HepG2 (cell line): ENCODE measurements at regions not wholly inside any gene's neighbourhood (a gene's known extent, or its start where the extent isn't known, plus 50 kb on each side); places are given as distances from the start of the nearest gene placed in this dataset.

Source experiments
- ATAC-seq: fragments of 200-7000 bp; cut with Tn5 transposase; 3 replicates; pipeline ENCODE4 v1.9.1; 2020; ENCODE audit warnings: mild to moderate bottlenecking, moderate library complexity
- BruUV-seq: library from RNA; stranded (reverse); fragments of 400-500 nt; replicated peaks from 2 replicates; lab custom pipeline; 2021; lab: Mats Ljungman, UMichigan
- CTCF ChIA-PET: fragments of 300-600 bp; formaldehyde crosslinking; extraction: SDS; loops from one replicate; lab custom pipeline; 2021; ENCODE audit warnings: low total read pairs, inconsistent platforms, low intra/inter-chr PET ratio; lab: Yijun Ruan, JAX
- POLR2A ChIA-PET: fragments of 350-600 bp; sonication (Branson Sonifier 250); formaldehyde crosslinking; loops from one replicate; lab custom pipeline; 2020; ENCODE audit warnings: antibody characterized with exemption, inconsistent platforms; lab: Yijun Ruan, JAX
- DNase-seq: peaks from one replicate; pipeline ENCODE4 v3.0.0-alpha.2; 2015; ENCODE audit warnings: low spot score
- FAIRE-seq: peaks from 3 replicates; lab custom pipeline; 2011; peaks lifted over from hg19 to GRCh38; lab: Jason Lieb, UNC
- H2AFZ ChIP-seq: one replicate; pipeline ENCODE4 v1.6.1; 2011; ENCODE audit warnings: low read length, inconsistent platforms
- H3K27ac ChIP-seq: fragments of 300-600 bp; 3 replicates; pipeline ENCODE4 v1.8.0; 2011; ENCODE audit warnings: mixed run types, mild to moderate bottlenecking, mixed read lengths, low read length, inconsistent platforms; ENCODE audit not compliant: insufficient read depth; ENCODE audit errors: extremely low read length
- H3K27me3 ChIP-seq, 2 experiments: fragments of 200-600 bp in 1 of 2; 2 replicates in 1 of 2; 3 replicates in 1 of 2; pipeline versions ENCODE4 v1.6.0 to v1.8.0; 2011; ENCODE audit warnings: low read length in 2 of 2, mild to moderate bottlenecking in 2 of 2, moderate library complexity in 2 of 2, inconsistent platforms in 1 of 2; ENCODE audit not compliant: insufficient read depth in 2 of 2, control insufficient read depth in 1 of 2
- H3K36me3 ChIP-seq, 2 experiments: fragments of 200-600 bp in 1 of 2; replicated peaks in 1 of 2; 2 replicates in 1 of 2; 3 replicates in 1 of 2; pipeline versions ENCODE4 v1.5.1 to v1.8.0; 2011; ENCODE audit warnings: low read length in 2 of 2, inconsistent platforms in 1 of 2; ENCODE audit not compliant: insufficient read depth in 2 of 2, control insufficient read depth in 1 of 2
- H3K4me1 ChIP-seq: 2 replicates; pipeline ENCODE4 v1.5.1; 2012; ENCODE audit warnings: low read length, inconsistent platforms; ENCODE audit not compliant: insufficient read depth
- H3K4me2 ChIP-seq: 2 replicates; pipeline ENCODE4 v1.6.0; 2011; ENCODE audit warnings: low read depth, low read length, inconsistent platforms
- H3K4me3 ChIP-seq, 3 experiments: fragments of 200-600 bp in 1 of 3; sonication (generic), shearing (Covaris generic) in 1 of 3; replicated peaks in 1 of 3; 2 replicates each; pipeline ENCODE4 v1.5.1; 2011 to 2016; ENCODE audit warnings: low read length in 3 of 3, inconsistent platforms in 2 of 3, low read depth in 2 of 3, mild to moderate bottlenecking in 2 of 3, control low read depth in 1 of 3, mixed read lengths in 1 of 3; ENCODE audit not compliant: insufficient read depth in 1 of 3
- H3K79me2 ChIP-seq: one replicate; pipeline ENCODE4 v1.6.1; 2011; ENCODE audit warnings: low read length, inconsistent platforms; ENCODE audit not compliant: insufficient read depth
- H3K9ac ChIP-seq: 2 replicates; pipeline ENCODE4 v1.6.0; 2011; ENCODE audit warnings: mild to moderate bottlenecking, low read depth, low read length, inconsistent platforms; ENCODE audit not compliant: insufficient read depth
- H3K9me3 ChIP-seq: 2 replicates; pipeline ENCODE4 v1.5.1; 2012; ENCODE audit warnings: mild to moderate bottlenecking, low read length
- H4K20me1 ChIP-seq: 2 replicates; pipeline ENCODE4 v1.6.0; 2011; ENCODE audit warnings: inconsistent platforms, mild to moderate bottlenecking, low read length, moderate library complexity; ENCODE audit not compliant: insufficient read depth
- HMGA1 ChIP-seq: sonication (generic); formaldehyde crosslinking; conservative IDR thresholded peaks from 2 replicates; pipeline ENCODE4 v1.4.0; 2020; ENCODE audit warnings: missing genetic modification reagents
- KLF6 ChIP-seq: IDR thresholded peaks from 2 replicates; pipeline ENCODE4 v1.8.0; 2016; ENCODE audit warnings: missing biosample characterization, missing genetic modification reagents
- NFKB2 ChIP-seq: sonication (generic); formaldehyde crosslinking; IDR thresholded peaks from 2 replicates; pipeline ENCODE4 v1.4.0; 2020; ENCODE audit warnings: missing genetic modification reagents, borderline replicate concordance
- POLR2A ChIP-seq, 2 experiments: IDR thresholded peaks; 2 replicates each; pipeline ENCODE4 v1.6.1; 2011; ENCODE audit warnings: low read depth in 2 of 2, low read length in 2 of 2, mild to moderate bottlenecking in 1 of 2, moderate library complexity in 1 of 2; ENCODE audit not compliant: insufficient read depth in 1 of 2
- RNF2 ChIP-seq: fragments of 450-650 bp; conservative IDR thresholded peaks from 2 replicates; pipeline ENCODE4 v1.6.1; 2016; ENCODE audit warnings: low read depth
- SIX1 ChIP-seq: sonication (generic); formaldehyde crosslinking; IDR thresholded peaks from 2 replicates; pipeline ENCODE4 v1.4.0; 2020; ENCODE audit warnings: missing genetic modification reagents, borderline replicate concordance
- SMAD3 ChIP-seq: sonication (generic); formaldehyde crosslinking; IDR thresholded peaks from 2 replicates; pipeline ENCODE4 v1.4.0; 2020; ENCODE audit warnings: missing genetic modification reagents
- SP2 ChIP-seq: sonication (generic); formaldehyde crosslinking; IDR thresholded peaks from 2 replicates; pipeline ENCODE4 v1.5.1; 2020; ENCODE audit warnings: mild to moderate bottlenecking, missing genetic modification reagents
- TBX2 ChIP-seq: sonication (generic); formaldehyde crosslinking; IDR thresholded peaks from 2 replicates; pipeline ENCODE4 v1.5.0; 2020; ENCODE audit warnings: missing genetic modification reagents, mild to moderate bottlenecking, borderline replicate concordance
- ZBTB40 ChIP-seq, 2 experiments: fragments of 450-650 bp in 1 of 2; sonication (generic) in 1 of 2; formaldehyde crosslinking in 1 of 2; IDR thresholded peaks; 2 replicates each; pipeline versions ENCODE4 v1.6.1 to v1.8.0; 2016 to 2022; ENCODE audit warnings: antibody characterized with exemption in 1 of 2, mild to moderate bottlenecking in 1 of 2, missing genetic modification reagents in 1 of 2
- ZNF33A ChIP-seq: sonication (generic); formaldehyde crosslinking; IDR thresholded peaks from 2 replicates; pipeline ENCODE4 v1.5.1; 2020; ENCODE audit warnings: missing genetic modification reagents, mild to moderate bottlenecking, moderate library complexity, borderline replicate concordance
- ZNF605 ChIP-seq: sonication (generic); formaldehyde crosslinking; IDR thresholded peaks from 2 replicates; pipeline ENCODE4 v1.8.0; 2022; ENCODE audit warnings: mild to moderate bottlenecking, missing genetic modification reagents
- ZSCAN22 ChIP-seq: sonication (generic); formaldehyde crosslinking; IDR thresholded peaks from 2 replicates; pipeline ENCODE4 v1.4.0; 2020; ENCODE audit warnings: mild to moderate bottlenecking, missing genetic modification reagents
- WGBS: methylation state at CpG from one replicate; pipeline ENCODE4 v1.1.6; 2017; ENCODE audit warnings: low lambda C conversion rate; 5-methylcytosine and 5-hydroxymethylcytosine counted together
- in situ Hi-C: cut with HindIII; loops from 2 replicates; pipeline ENCODE4 v1.10.0; 2017; ENCODE audit warnings: low pct_unique_long_range_greater_than_20kb; ENCODE audit not compliant: extremely low pct_ligation_motif_present
- intact Hi-C: fragments of 100-400 bp; cut with micrococcal nuclease; formaldehyde crosslinking; loops from one replicate; pipeline ENCODE4 v1.10.0; 2022; ENCODE audit not compliant: unreplicated experiment

- no peak for DNase-seq
- TF ChIP-seq ZBTB40 (IDR thresholded peaks at IDR 0.05) (no peak), ZBTB40 (CRISPR knock-in tag; IDR thresholded peaks at IDR 0.05) (no peak), KLF6 (no peak), SP2 (CRISPR knock-in tag) (no peak), NFKB2 (CRISPR knock-in tag) (no peak), RNF2 (no peak), ZNF33A (CRISPR knock-in tag) (no peak), HMGA1 (CRISPR knock-in tag) (no peak), ZSCAN22 (no peak), TBX2 (CRISPR knock-in tag) (no peak), ZNF605 (CRISPR knock-in tag) (no peak), SIX1 (CRISPR knock-in tag) (no peak), SMAD3 (no peak), POLR2A (IDR thresholded peaks at IDR 0.05; ENCODE audit: insufficient read depth in 1 of 2, low read depth in 2 of 2, low read length in 2 of 2) (no peak)
- TF ChIP-seq, all 625 proteins: peak for 0
- no peak overlapping the region for H2AFZ ChIP-seq
- no peaks in the 10 kb centered on the region for H3K27me3 ChIP-seq
- intact Hi-C loops, result no loop called here
- no TSS peak for BruUV-seq
- H3K79me2 ChIP-seq, result no peaks in the 10 kb centered on the region
- no peak overlapping the region for H3K9ac ChIP-seq
- no peaks in the 10 kb centered on the region for H3K9me3 ChIP-seq
- no peaks in the 10 kb centered on the region for H4K20me1 ChIP-seq
- H3K4me3 ChIP-seq, result no peak overlapping the region
- H3K27ac ChIP-seq, result no peak overlapping the region
- no peaks in the 10 kb centered on the region for H3K36me3 ChIP-seq
- in situ Hi-C loops, result no loop called here
- CTCF ChIA-PET, result no interaction called here
- 85% methylated on average over 5 of the region's 5 CpGs for WGBS
- peaks cover 3% of the 10 kb centered on the region; the same call in 1 of the 2 replicates for H3K4me1 ChIP-seq
- H3K4me2 ChIP-seq, result no peak overlapping the region
- ATAC-seq, result no peak
- FAIRE-seq, result no peak
- POLR2A ChIA-PET, result no interaction called here
Measured at GRCh38 chr5:67809589-67809988, 406.0 kb upstream of the PIK3R1 start.
